ENCODE measurements at regions not wholly inside any gene's neighbourhood (a gene's known extent, or its start where the extent isn't known, plus 50 kb on each side); places are given as distances from the start of the nearest gene placed in this dataset.

DNA sequence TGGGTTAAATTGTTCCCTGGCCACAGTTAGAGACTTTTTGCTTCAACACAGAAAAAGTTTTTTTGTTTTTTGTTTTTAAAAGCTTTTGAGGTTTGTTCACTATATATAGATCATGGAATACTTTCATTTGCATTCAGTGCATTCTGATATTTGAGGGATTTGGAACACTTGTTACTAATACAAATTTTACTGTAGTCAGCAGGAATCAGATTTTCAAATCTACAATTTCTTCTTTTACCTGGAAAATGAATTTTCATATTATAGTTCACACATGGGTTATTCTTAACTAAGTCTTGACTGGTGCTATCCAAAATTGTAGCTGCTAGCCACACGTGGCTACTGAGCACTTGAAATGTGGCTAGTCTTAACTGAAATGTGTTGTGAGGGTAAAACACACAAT is 142.0 kb downstream of the RMI1 start:
- TF ChIP-seq CTCF (IDR thresholded peaks at IDR 0.05): no peak
- no peak for TF ChIP-seq POLR2A (IDR thresholded peaks at IDR 0.05)
